ENCODE measurements at regions not wholly inside any gene's neighbourhood (a gene's known extent, or its start where the extent isn't known, plus 50 kb on each side); places are given as distances from the start of the nearest gene placed in this dataset.

- TF ChIP-seq, protein P1, sequence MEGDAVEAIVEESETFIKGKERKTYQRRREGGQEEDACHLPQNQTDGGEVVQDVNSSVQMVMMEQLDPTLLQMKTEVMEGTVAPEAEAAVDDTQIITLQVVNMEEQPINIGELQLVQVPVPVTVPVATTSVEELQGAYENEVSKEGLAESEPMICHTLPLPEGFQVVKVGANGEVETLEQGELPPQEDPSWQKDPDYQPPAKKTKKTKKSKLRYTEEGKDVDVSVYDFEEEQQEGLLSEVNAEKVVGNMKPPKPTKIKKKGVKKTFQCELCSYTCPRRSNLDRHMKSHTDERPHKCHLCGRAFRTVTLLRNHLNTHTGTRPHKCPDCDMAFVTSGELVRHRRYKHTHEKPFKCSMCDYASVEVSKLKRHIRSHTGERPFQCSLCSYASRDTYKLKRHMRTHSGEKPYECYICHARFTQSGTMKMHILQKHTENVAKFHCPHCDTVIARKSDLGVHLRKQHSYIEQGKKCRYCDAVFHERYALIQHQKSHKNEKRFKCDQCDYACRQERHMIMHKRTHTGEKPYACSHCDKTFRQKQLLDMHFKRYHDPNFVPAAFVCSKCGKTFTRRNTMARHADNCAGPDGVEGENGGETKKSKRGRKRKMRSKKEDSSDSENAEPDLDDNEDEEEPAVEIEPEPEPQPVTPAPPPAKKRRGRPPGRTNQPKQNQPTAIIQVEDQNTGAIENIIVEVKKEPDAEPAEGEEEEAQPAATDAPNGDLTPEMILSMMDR (conservative IDR thresholded peaks at IDR 0.05; ENCODE audit: low read depth, low read length), result no peak
- TF ChIP-seq POLR2A (IDR thresholded peaks at IDR 0.05; ENCODE audit: low read depth, low read length), result no peak
- TF ChIP-seq RCOR1 (IDR thresholded peaks at IDR 0.05; ENCODE audit: insufficient replicate concordance, low read length), result no peak
- no peak for TF ChIP-seq RAD21 (IDR thresholded peaks at IDR 0.05; ENCODE audit: low read length)
- no peak for TF ChIP-seq BHLHE40 (IDR thresholded peaks at IDR 0.05; ENCODE audit: low read depth, low read length)
- TF ChIP-seq USF2 (IDR thresholded peaks at IDR 0.05; ENCODE audit: low read depth, low read length), result no peak
- no peak for TF ChIP-seq RFX5 (IDR thresholded peaks at IDR 0.05; ENCODE audit: low read depth, low read length)
Measured at GRCh38 chr2:155930312-155930711, 402.2 kb downstream of the NR4A2 start.

All from IMR-90 (cell line).